ENCODE measurements at regions not wholly inside any gene's neighbourhood (a gene's known extent, or its start where the extent isn't known, plus 50 kb on each side); places are given as distances from the start of the nearest gene placed in this dataset.

- no peak for DNase-seq
Observed at GRCh38 chr14:49971156-49972130, 78.6 kb downstream of the ARF6 start.

- DNase-seq: no peak
Observed at GRCh38 chr14:49972131-49972671, 79.3 kb downstream of the ARF6 start.

DNA sequence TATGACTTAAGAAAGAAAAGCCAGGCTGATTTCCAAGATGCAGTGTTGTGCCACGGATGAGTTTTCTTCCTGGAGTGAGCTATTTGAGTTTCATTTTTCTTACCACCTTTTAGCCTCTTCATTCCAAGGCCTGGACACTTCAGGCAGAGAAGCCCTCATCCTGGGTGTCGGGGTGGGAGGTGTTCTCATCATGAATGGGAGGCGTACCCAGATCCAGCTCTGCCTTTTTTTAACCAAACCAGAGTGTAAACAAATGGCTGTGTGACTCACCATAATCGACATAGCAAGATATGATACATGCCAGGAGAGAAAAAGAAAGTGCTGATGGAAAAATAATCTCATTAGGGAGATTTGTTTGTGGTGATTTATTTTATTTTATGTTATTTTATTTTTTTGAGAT, 79.9 kb downstream of the ARF6 start:
- no peak for DNase-seq

DNA sequence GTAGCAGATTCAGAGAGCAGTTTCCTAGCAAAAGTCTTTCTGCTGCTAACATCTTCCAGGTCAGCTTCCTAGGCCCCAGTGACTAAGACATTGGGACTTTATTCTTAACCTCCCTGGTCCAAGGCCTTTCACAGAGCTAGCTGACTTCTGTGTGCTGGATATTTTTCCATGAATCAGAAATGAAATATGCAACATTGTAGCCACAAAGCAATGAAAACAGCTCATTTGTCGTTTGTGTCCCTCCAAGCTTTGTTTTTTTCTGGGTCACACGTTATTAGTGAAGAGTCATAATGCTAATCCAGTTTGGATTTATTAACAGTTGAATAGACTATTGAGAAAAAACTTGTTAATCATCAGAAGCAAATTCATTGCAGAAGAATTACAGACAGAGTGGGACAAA, 82.4 kb downstream of the ARF6 start:
- DNase-seq: no peak

- DNase-seq: no peak
Observed at GRCh38 chr14:49975799-49976198, 82.9 kb downstream of the ARF6 start.

GRCh38 chr14:49977126-49977841, 84.4 kb downstream of the ARF6 start:
- DNase-seq: no peak

GRCh38 chr14:49980027-49980426, 87.1 kb downstream of the ARF6 start:
- DNase-seq: no peak

DNA sequence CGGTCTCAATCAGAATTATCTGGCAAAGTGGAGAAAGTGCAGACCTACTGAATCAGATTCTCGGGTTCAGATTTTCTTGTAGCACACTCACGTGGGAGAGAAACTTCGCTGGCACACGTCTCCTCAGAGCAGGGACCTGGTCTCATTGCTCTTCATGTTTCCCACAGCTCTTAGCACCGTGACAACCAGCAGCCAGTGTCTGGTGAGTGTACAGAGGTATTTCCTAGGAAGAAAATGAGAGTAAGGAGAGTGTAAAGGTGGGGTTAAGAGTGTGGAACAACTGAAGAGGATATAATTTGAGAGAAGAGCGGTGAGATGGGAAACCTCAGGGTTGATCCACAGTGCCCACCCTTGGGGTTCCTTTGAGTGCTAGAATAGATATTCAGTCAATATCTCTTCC, 89.2 kb downstream of the ARF6 start:
- no peak for DNase-seq

DNA sequence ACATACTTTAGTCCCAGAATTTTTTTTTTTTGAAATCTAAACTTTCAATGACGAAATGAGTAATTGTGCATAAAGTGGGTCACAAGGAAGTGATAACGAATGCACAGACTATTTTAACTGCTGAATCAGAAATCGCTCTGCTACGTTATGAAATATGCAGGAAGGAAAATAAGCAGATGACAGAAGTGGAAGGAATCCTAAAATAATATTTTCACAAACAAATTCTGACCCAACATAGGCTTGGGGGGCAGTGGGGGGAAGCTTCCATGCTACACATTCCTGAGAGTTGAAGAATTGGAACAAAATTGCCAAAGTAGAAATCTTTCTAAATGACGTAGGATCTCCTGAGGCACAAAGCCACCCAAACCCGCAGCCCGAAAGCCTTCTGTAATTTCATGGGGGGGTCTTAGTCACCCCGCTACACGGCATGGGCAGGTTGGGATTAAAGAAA, 89.6 kb downstream of the ARF6 start:
- no peak for DNase-seq

GRCh38 chr14:49984424-49984823, 91.5 kb downstream of the ARF6 start:
- no peak for DNase-seq

DNA sequence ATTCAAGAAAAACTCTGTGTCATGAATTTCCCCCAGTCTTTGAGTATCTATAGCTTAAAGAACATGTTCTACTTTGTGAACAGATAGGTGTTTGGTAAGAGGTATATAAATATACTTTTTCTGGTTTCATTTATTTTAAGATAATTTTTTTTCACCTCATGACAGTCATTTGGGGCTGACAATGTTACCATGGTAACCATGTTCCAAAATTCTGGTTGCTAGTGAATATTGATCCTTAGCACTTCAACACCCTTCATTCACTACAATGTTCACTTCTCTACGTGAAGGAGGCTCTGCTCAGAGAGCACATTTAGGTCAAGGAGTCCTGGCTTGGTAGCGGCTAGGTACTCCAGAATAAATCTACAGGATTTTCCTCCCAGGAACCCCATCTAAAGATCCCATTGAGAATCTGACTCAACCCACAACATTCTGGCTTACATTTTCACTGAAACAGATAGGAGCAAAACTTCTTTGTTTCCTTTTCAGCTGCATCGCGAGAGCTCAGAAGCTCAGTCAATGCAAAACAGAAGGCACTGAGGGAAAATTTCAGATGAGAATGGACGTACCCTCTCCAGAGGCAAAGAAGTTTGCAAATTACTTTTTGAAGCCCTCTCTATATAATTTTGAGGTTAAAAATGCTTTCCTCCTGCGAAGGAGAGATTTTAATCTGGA, 93.6 kb downstream of the ARF6 start:
- DNase-seq: no peak

- no peak for DNase-seq
Observed at GRCh38 chr14:49988080-49988990, 95.5 kb downstream of the ARF6 start.

- no peak for DNase-seq
Observed at GRCh38 chr14:49989966-49990365, 97.1 kb downstream of the ARF6 start.

DNA sequence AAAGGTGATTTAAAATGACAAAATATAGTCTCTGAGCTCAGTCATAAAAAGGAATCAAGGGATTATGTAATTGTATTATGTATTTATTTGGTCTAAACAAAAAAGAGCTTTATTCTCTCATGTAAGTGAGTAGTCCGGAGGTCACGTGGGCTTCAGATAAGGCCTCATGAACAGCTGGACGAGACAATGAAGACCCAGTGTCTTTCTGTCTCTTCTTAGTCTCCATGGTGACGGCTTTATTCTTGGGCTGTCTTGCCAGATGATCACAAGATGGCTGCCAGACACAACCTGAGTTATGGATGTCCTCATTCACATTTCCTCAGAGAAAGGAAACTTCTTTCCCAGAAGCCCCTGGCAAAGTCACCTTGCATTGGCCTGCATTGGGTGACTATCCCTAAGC, 98.6 kb downstream of the ARF6 start:
- no peak for DNase-seq

DNA sequence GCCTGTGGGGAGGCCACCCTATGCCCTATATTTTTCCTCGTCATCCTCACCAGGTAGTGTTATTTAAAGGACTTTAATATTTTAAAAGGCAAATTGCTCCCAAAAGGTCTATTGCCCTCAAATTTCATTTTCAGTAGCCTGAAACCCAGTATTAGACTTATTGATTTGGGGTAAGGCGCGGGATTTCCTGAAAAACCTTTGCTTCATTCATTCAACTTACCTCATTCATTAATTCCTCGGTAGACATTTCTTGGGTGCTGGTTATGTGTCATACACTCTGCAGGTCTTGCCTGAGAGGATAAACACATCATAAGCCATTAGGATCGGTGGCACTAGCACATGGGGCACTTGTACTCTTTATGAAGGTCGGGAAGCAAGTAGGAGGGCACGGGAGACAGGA, 99.2 kb downstream of the ARF6 start:
- DNase-seq: no peak

- no peak for DNase-seq
Observed at GRCh38 chr14:49992448-49992847, 99.6 kb downstream of the ARF6 start.

DNA sequence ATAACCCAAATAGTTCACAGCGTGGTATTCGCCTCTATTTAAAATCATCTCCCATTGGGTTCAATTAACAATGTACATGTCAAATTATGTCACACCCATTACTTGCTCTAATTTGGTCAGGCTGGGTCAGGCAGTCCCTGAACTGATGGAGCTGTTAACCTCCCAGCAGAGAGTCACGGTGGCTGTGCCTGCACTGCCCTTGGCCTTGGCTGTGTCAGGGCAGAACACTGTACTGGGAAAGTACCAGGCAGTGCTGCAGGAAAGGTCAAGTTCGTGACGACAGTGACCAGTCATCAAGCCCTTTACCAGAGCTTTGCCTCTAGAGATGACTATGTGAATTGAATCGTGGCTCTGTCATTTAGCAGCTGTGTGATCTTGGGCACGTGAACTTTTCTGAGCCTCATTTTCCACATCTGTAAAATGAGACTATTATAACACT, 100.0 kb downstream of the ARF6 start:
- DNase-seq: no peak

- no peak for DNase-seq
Observed at GRCh38 chr14:49993565-49993964, 100.7 kb downstream of the ARF6 start.

DNA sequence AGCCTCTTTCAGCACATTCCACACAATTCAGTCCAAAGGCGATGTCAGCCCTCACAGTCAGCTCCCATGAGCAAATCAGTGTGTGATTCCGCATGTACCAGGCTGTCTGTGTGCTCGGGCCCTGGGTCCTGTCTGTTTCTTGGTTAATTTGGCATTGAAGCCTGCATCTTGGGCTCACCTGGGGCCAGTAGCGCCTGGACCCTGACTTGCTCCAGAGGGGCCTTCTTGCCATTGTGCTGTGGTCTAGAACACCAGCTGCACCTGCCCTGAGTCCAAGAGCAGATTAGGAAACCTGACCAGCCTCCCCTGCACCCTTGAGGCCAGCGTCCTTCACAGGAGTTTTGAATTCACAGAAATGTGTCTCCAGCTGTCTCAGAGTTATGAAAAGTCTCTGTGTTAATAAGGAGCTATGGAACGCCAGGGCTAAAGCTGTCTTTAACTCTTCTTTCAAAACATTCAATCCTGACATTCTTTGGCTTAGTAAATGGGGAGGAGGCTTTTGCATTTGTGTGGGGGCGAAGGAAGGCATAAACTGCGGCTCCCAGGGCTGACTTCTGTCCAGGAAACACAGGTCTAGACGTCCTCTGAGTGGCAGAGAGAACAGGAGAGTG, 102.2 kb downstream of the ARF6 start:
- no peak for DNase-seq

DNA sequence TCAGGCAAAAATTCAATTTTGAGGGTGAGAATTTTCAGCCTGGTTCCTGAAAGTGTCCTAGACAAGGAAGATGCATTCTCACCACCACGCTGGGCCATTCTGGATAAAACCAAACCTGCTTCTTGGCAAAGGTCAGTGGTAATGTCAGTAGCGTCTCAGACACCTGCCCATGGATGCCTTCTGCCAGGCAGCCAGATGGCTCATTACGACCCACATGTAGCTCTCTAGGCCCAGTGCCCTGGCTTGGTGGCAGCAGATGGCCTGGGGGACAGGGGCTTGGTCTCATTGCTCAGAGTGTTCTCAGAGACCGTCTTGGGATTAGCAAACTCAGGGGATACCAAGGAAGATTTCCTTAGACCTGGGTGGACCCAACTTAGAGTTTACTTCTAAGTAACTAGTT, 105.1 kb downstream of the ARF6 start:
- no peak for DNase-seq

- peak; percentile 80 for DNase-seq
Observed at GRCh38 chr14:49999146-49999761, 106.4 kb downstream of the ARF6 start.
